Retinal pigment epithelial cell (primary cell): ENCODE measurements at regions not wholly inside any gene's neighbourhood (a gene's known extent, or its start where the extent isn't known, plus 50 kb on each side); places are given as distances from the start of the nearest gene placed in this dataset.

Experiments used
- DNase-seq: peaks from one replicate; pipeline ENCODE4 v3.0.0-alpha.2; 2010; ENCODE audit warnings: low read depth
- H3K4me3 ChIP-seq: 2 replicates; pipeline ENCODE4 v1.5.1; 2011; ENCODE audit warnings: mild to moderate bottlenecking, low read length, control low read depth, moderate library complexity
- CTCF ChIP-seq: conservative IDR thresholded peaks from 2 replicates; pipeline ENCODE4 v1.5.1; 2011; ENCODE audit warnings: low read depth, low read length, control low read depth, inconsistent platforms

DNA sequence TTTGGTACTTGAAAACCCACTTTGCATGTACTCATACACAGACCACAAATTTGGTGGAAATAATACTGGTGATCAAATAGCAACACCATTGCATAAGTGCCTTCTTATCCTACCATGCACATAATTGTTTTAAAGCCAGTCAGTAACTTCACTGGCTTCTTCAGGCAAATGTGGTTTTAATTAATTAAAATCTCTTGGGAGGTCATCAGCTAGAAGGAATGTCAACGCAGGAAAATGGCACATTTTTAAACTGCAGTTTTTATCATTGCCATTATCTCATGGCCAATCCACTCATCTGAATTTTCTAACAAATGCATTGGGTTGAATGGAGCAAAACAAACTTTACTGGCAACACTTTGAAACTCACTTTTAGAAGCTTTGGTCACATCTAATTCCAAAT, 105.7 kb upstream of the ZPLD1 start:
- H3K4me3 ChIP-seq = no peak overlapping the region
- DNase-seq = no peak
- no peak for TF ChIP-seq CTCF

GRCh38 chr3:102329561-102329960, 105.3 kb upstream of the ZPLD1 start:
- no peak overlapping the region for H3K4me3 ChIP-seq
- TF ChIP-seq CTCF = no peak

GRCh38 chr3:102332205-102332604, 102.6 kb upstream of the ZPLD1 start:
- H3K4me3 ChIP-seq = no peak overlapping the region
- no peak for TF ChIP-seq CTCF
- DNase-seq = no peak

More at GRCh38 chr3:102329561-102329960, 105.3 kb upstream of the ZPLD1 start:
- DNase-seq = no peak

DNA sequence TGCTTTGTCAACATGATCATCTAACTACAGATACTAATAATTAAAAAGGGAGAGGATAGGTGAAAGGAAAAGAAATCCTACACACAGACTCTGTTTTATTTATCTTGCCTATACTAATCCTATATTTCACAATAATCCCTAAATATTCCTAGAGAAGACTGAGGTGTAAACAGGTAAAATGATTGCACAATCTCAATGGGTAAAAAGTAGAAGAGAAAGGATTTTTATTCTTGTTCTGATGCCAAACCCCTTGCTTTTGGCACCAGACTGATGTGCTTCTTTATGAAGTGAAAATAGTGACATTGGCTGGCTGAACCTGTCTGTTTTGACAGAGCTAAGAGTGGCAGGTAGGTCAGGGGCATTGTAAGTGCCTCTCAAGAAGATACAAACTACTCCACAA, 101.9 kb upstream of the ZPLD1 start:
- no peak for DNase-seq
- no peak for TF ChIP-seq CTCF
- H3K4me3 ChIP-seq = no peak overlapping the region

- no peak overlapping the region for H3K4me3 ChIP-seq
- no peak for DNase-seq
- TF ChIP-seq CTCF = no peak
Measured at GRCh38 chr3:102336130-102336529, 98.7 kb upstream of the ZPLD1 start.

DNA sequence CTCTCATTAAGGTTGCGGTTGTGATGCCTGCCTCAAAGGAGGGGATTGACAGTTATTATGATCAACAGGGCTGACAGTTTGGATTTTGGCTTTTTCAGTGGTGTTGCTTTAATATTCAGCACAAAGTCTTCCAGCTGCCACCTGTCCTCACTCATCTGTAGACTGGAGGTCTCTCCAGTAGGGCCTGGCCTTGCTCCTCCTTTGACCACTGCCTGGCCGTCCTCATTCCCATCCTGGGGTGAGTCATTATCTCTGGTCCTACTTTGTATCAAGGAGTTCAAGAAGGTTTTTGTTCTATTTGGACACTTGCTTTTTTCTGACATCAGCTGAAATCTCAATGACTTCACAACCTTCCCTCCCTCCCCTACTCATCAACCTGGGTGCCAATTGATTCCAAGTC, 95.1 kb upstream of the ZPLD1 start:
- TF ChIP-seq CTCF = no peak
- DNase-seq = no peak
- no peak overlapping the region for H3K4me3 ChIP-seq

DNA sequence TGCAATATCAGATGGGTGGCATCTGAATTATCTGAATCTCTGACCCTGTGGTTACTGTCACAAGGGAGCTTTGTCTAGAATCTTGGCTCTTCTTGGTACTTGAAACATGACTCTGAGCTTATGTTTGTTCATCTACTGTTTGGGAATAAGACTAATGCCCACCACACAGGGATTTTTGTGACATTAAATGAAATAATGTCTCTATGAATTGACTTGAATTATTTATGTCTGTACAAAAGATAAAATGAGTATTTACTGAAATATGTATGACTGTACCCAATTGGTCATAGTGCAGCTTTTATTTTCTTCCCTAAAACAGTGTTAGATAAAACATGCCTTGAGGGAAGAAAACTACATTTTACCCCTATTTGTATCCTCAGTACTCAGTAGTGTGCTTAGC, 87.9 kb upstream of the ZPLD1 start:
- no peak for DNase-seq
- no peak for TF ChIP-seq CTCF
- no peak overlapping the region for H3K4me3 ChIP-seq
